HG02870 (cell line): ENCODE measurements at regions not wholly inside any gene's neighbourhood (a gene's known extent, or its start where the extent isn't known, plus 50 kb on each side); places are given as distances from the start of the nearest gene placed in this dataset.

Source experiments
- ATAC-seq: cut with Tn5 transposase; IDR thresholded peaks from one replicate; pipeline ENCODE4 v1.9.1; 2021; ENCODE audit warnings: mild to moderate bottlenecking, moderate library complexity; ENCODE audit not compliant: unreplicated experiment

- no peak for ATAC-seq
Observed at GRCh38 chr17:77604301-77604972, 354.1 kb upstream of the TNRC6C start.

- no peak for ATAC-seq
Observed at GRCh38 chr17:77604973-77605313, 353.6 kb upstream of the TNRC6C start.

- no peak for ATAC-seq
Observed at GRCh38 chr17:77606146-77606864, 352.2 kb upstream of the TNRC6C start.

- no peak for ATAC-seq
Observed at GRCh38 chr17:77606865-77607210, 351.7 kb upstream of the TNRC6C start.

GRCh38 chr17:77607606-77608005 is 350.9 kb upstream of the TNRC6C start:
- no peak for ATAC-seq

- no peak for ATAC-seq
Observed at GRCh38 chr17:77608431-77608830, 350.1 kb upstream of the TNRC6C start.

GRCh38 chr17:77609553-77610517 is 348.7 kb upstream of the TNRC6C start:
- no peak for ATAC-seq

- ATAC-seq: no peak
Observed at GRCh38 chr17:77610518-77610893, 348.0 kb upstream of the TNRC6C start.

- ATAC-seq: no peak
Observed at GRCh38 chr17:77610972-77611521, 347.5 kb upstream of the TNRC6C start.

GRCh38 chr17:77611791-77612502 is 346.6 kb upstream of the TNRC6C start:
- ATAC-seq: no peak

GRCh38 chr17:77613218-77613617 is 345.3 kb upstream of the TNRC6C start:
- no peak for ATAC-seq

- no peak for ATAC-seq
Observed at GRCh38 chr17:77613627-77614026, 344.9 kb upstream of the TNRC6C start.

GRCh38 chr17:77615703-77616253 is 342.7 kb upstream of the TNRC6C start:
- ATAC-seq: no peak

GRCh38 chr17:77616254-77616731 is 342.2 kb upstream of the TNRC6C start:
- ATAC-seq: no peak

- no peak for ATAC-seq
Observed at GRCh38 chr17:77617516-77617915, 341.0 kb upstream of the TNRC6C start.

- no peak for ATAC-seq
Observed at GRCh38 chr17:77618173-77618572, 340.3 kb upstream of the TNRC6C start.

- ATAC-seq: no peak
Observed at GRCh38 chr17:77618731-77619130, 339.8 kb upstream of the TNRC6C start.

- ATAC-seq: no peak
Observed at GRCh38 chr17:77619326-77619725, 339.2 kb upstream of the TNRC6C start.

GRCh38 chr17:77619851-77620250 is 338.7 kb upstream of the TNRC6C start:
- ATAC-seq: no peak

GRCh38 chr17:77620282-77620681 is 338.2 kb upstream of the TNRC6C start:
- ATAC-seq: no peak
